GM18507 (cell line): ENCODE measurements at regions not wholly inside any gene's neighbourhood (a gene's known extent, or its start where the extent isn't known, plus 50 kb on each side); places are given as distances from the start of the nearest gene placed in this dataset.

Experiments
- DNase-seq: peaks from one replicate; pipeline ENCODE4 v3.0.0; 2011; ENCODE audit warnings: low read depth; ENCODE audit not compliant: insufficient read length; ENCODE audit errors: extremely low spot score
- FAIRE-seq: peaks from 2 replicates; lab custom pipeline; 2011; peaks lifted over from hg19 to GRCh38; lab: Jason Lieb, UNC

- no peak for FAIRE-seq
- DNase-seq, result no peak
Measured at GRCh38 chr22:27139935-27140511, 482.6 kb downstream of the MIAT start.

GRCh38 chr22:27142286-27142685 is 484.9 kb downstream of the MIAT start:
- FAIRE-seq (no peak), DNase-seq (no peak)

- FAIRE-seq (no peak), DNase-seq (no peak)
Measured at GRCh38 chr22:27144321-27144720, 486.9 kb downstream of the MIAT start.

- no peak for DNase-seq
- no peak for FAIRE-seq
Measured at GRCh38 chr22:27146866-27147633, 489.7 kb downstream of the MIAT start.

GRCh38 chr22:27148055-27148454 is 490.7 kb downstream of the MIAT start:
- DNase-seq, result no peak
- no peak for FAIRE-seq

GRCh38 chr22:27148886-27149470 is 491.6 kb downstream of the MIAT start:
- FAIRE-seq (no peak), DNase-seq (no peak)

GRCh38 chr22:27149921-27150543 is 492.6 kb downstream of the MIAT start:
- FAIRE-seq (no peak), DNase-seq (no peak)

GRCh38 chr22:27150544-27150941 is 493.2 kb downstream of the MIAT start:
- FAIRE-seq (no peak), DNase-seq (no peak)

- no peak for DNase-seq
- FAIRE-seq, result no peak
Measured at GRCh38 chr22:27151407-27151806, 494.0 kb downstream of the MIAT start.

- no peak for FAIRE-seq
Measured at GRCh38 chr22:27152033-27152432, 494.6 kb downstream of the MIAT start.

GRCh38 chr22:27152883-27153282 is 495.5 kb downstream of the MIAT start:
- no peak for FAIRE-seq
- no peak for DNase-seq

More at GRCh38 chr22:27152033-27152432, 494.6 kb downstream of the MIAT start:
- no peak for DNase-seq

- no peak for DNase-seq
- FAIRE-seq, result no peak
Measured at GRCh38 chr22:27153386-27153785, 496.0 kb downstream of the MIAT start.

GRCh38 chr22:27154717-27155116 is 497.3 kb downstream of the MIAT start:
- FAIRE-seq (no peak), DNase-seq (no peak)

GRCh38 chr22:27156821-27157489 is 499.6 kb downstream of the MIAT start:
- FAIRE-seq (no peak), DNase-seq (no peak)

GRCh38 chr22:27157666-27158370 is 500.4 kb downstream of the MIAT start:
- FAIRE-seq, result no peak
- DNase-seq, result no peak

GRCh38 chr22:27159016-27159415 is 501.6 kb downstream of the MIAT start:
- no peak for FAIRE-seq
- no peak for DNase-seq

- DNase-seq, result no peak
- FAIRE-seq, result no peak
Measured at GRCh38 chr22:27159716-27160295, 502.4 kb downstream of the MIAT start.

- DNase-seq (no peak), FAIRE-seq (no peak)
Measured at GRCh38 chr22:27163162-27164137, 506.1 kb downstream of the MIAT start.
